ENCODE measurements at regions not wholly inside any gene's neighbourhood (a gene's known extent, or its start where the extent isn't known, plus 50 kb on each side); places are given as distances from the start of the nearest gene placed in this dataset.
A peak's percentile ranks its signal among the peaks of the same experiment; 100 is the strongest.
"Not testable (repeated sequence)": the region's sequence is repeated elsewhere in the genome, so short reads cannot be mapped to it uniquely, and the experiment has no call there.

- DNase-seq = no peak
Observed at GRCh38 chr2:234272069-234272850, 221.8 kb downstream of the SPP2 start.

GRCh38 chr2:234271338-234271737 is 220.8 kb downstream of the SPP2 start:
- no peak for DNase-seq

GRCh38 chr2:234269769-234270204 is 219.3 kb downstream of the SPP2 start:
- DNase-seq = no peak

- DNase-seq = no peak
Observed at GRCh38 chr2:234267534-234267933, 217.0 kb downstream of the SPP2 start.

GRCh38 chr2:234266952-234267351 is 216.4 kb downstream of the SPP2 start:
- DNase-seq = no peak

DNA sequence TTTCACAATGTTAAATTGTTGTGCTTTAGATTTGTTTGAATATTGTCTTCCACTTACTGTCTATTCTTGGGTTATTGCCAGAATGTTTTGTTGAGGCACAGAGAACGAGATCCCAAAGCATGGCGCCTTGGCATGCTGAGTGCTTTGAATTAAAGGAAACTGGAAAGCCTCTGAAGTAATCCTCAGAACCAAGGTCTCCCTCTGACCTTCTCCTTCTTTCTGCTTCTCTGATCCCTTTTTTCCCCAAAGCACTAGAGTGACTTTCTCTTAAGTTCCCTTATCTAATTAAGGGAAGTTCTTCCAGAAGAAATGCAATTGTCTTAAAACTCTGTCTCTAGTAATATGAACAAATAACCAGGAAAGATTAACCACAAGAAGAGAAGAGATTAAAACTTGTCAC is 214.7 kb downstream of the SPP2 start:
- no peak for DNase-seq

- DNase-seq = no peak
Observed at GRCh38 chr2:234261736-234262135, 211.2 kb downstream of the SPP2 start.

DNA sequence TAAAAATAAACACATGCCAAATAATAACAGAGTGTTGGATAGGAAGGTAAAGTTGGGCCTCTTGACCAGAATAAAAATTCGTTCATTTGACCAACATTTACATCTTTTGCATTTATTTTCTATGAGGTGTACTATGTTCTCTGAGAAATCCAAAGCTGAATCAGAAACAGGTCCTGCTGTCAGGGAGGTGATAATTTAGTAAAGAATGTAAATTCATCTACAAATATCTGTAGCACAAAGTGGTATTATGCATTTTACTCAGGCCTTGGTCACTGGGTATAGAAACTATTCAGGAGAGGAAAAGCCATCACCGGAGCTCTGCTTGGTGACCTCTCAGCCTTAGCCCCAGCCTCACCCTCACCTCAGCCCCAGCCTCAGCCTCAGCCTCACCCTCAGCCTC is 208.9 kb downstream of the SPP2 start:
- no peak for DNase-seq

DNA sequence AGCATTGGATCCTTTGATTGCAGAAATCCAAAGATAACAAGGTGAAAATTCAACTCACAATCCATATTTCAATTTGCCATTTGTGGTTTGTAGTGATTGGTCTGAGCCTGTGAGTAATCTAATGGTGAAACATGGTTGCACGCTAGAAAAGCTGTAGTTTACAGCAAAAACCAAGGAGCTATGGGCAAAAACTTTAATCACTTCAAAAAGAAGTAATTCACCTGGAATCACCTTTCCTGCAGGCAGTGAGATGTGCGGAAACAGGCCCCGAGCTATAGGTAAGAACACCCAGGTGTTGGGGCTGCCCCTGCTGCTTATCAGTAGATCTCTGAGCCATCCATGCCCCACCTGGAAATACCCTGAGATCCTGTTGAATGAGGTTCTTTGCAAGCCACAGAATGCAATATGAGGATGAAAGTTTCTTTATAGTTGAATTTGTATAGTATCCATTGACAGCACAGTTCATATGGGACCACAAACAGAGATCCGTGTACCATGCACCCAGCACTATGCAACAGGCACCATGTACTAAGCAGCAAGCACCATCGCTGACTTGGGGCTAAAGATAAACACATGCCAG is 208.2 kb downstream of the SPP2 start:
- DNase-seq = no peak

- DNase-seq = peak in 1 of 2 donors; percentile 14
Observed at GRCh38 chr2:234257859-234258561, 207.5 kb downstream of the SPP2 start.

GRCh38 chr2:234256516-234256915 is 206.0 kb downstream of the SPP2 start:
- no peak for DNase-seq

DNA sequence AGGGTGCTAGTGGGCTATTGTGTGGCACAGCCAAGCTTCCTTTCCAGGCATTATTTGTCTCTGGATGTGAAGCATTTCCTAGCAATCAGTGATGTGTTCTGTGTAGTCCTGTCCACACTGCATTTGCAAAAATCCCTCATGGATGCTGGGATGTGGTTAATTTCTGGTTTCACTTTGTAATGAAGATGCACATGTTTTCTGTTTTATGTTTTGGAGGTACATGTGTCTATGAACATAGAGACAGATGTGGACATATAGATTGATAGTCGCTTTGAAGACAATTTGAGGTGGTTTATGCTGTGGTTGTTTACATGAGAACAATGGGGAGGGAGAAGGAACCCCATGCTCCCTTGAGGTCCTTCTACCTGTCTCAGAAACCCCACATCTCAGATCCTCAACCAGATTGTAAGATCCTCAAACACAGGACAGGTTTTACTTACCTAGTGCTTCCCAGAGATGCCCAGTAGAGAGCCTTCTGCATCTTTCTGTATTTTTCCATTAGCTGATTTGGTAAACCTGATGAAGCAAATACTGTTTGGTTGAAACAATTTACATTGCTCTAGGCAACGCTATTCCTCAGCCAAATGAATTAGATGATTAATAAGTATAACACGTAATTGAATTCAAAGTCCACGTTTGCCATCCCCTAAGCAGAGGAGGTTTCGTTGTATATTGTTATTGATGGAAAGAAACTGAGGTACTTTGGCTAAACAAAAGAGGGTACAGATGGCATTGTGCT is 204.4 kb downstream of the SPP2 start:
- DNase-seq = no peak

DNA sequence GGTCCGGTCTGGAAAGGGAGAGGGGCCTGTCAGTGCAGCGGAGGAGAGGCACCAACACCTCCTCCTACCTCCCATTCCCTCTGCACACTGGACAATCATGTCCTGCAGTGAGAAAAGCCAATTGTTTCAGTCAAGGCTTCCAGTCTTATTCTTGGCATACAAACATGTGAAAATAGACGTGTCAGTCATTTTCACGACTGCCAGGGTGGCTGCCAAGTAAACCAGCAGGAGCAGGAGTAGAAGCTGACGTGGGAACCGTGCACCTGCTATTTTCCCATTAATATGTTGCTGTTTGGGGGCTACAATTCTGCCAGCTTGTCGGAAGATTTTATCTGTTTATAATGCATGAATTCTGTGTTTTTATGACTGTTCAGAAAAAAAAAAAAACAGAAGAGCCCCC is 202.3 kb downstream of the SPP2 start:
- DNase-seq = no peak

DNA sequence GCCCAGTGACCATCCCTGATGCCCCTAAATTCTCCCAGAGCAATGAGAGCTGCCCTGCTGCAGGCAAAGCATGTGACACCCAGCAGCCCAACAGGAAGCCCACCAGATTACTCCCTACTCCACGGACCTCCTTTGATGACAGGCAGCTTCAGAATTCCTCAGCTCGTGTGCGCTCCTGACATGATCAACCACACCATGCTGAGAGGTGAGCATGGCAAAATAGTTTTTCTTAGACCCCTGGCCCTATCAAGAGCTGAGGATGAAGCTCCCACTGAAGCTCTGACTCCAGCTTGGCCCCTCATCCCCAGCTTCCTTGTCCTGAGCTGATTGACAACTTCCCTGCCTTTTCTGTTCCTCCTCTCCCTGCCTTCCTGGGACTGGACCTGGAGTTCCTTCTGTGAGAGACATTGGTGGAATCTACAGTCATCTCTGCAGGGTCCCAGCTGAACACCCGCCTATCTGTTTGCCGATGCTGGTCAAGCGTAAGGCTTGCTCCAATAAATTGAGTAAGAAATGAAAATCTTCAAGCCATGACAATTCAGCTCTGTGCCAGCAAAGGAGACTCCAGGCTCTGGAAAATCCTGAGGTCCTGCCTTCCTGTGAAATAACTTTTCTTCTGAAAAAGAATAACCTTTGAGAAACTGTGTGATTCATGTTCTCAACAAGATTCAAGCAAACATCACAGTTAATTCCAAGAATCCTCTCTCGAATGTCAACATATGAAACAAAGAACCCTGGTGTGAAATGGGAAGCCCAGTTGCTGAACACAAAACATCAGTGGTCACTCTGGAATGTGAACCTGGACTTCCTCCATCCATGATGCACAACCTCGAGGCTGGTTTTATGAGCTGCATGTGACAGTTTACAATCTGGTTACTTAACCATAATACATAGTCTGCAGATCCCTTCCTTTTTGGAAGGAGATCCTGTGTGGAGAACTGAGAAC is 201.1 kb downstream of the SPP2 start:
- no peak for DNase-seq

- DNase-seq = no peak
Observed at GRCh38 chr2:234250926-234251325, 200.4 kb downstream of the SPP2 start.

DNA sequence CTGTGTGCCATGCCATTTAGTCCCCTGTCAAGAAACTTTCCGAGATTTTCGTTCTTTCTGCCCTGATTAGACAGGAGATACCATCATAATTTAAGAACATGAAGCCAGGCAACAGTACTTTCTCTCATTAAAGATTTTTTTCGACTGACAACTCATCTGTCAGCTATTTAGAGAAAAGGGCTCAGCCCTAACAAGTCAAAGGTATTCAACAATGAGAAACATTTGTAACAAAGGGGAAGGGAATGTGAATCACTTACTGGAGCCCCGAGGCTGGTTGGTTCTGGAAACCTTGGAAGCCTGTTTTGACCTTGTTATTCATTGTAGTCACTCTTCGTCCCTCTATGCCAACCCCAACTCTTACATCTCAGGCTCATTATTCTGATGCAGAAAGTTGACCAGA is 199.4 kb downstream of the SPP2 start:
- no peak for DNase-seq

DNA sequence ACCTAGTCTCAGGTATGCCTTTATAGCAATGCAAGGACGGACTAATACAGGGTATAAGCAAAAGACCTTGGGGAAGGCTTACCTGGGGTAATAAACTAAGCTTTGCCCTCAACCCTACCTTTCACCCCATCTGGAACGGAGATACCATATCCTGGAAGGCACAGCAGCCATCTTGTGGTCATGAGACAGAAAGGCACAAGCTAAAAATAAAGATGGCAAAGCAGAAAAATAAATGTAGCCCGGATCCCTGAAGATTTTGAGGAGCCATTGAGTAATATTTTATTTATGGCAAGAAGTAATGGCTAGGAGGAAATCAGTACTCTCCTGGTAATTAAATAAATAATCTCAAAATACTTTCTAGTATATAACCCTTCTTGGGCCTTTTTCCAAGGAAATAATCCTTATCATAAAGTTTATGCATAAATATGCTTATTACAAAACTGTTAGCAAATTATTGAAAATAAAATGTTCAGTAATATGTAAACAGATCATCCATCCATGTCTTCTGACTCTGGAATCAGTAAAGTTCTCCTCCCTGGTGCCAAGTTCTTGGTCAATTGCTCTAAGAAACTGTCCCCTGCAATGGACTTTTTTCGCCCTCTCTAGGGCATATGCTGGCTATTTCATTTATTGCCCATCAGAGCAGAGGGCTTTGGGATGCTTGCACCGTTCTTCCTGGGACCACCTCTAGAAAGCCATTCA is 198.7 kb downstream of the SPP2 start:
- DNase-seq = no peak

DNA sequence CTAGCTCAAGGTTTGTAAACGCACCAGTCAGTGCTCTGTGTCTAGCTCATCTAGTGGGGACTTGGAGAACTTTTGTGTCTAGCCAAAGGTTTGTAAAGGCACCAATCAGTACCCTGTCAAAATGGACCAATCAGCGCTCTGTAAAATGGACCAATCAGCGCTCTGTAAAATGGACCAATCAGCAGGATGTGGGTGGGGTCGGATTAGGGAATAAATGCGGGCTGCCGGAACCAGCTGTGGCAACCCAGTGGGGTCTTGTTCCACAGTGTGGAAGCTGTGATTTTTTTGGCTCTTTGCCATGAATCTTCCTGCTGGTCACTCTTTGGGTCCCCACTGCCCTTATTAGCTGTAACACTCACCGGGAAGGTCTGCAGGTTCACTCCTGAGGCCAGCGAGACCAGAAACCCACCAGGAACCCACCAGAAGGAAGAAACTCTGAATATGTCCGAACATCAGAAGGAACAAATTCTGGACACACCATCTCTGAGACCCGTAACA is 197.8 kb downstream of the SPP2 start:
- not testable (repeated sequence) for DNase-seq

GRCh38 chr2:234247453-234248180 is 197.1 kb downstream of the SPP2 start:
- DNase-seq = no peak

DNA sequence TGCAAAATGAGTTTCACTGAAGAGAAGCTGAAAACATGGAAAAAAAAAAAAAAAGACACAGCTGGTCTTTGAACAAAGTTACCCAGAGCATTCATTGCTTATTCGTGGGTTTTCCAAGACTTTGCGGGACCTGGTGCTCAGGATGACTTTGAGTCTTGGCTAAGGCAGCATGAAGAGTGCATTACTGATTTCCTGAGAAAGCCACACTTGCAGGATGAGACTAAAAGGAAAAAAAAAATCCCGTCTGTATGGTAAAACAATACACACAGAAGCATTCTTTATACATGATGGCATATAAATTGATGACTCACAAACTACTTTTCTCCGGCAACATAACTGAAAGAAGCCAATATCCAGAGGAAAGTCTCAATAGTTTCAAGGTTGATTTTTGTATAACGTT is 195.4 kb downstream of the SPP2 start:
- DNase-seq = no peak
